ENCODE measurements at regions not wholly inside any gene's neighbourhood (a gene's known extent, or its start where the extent isn't known, plus 50 kb on each side); places are given as distances from the start of the nearest gene placed in this dataset.

DNA sequence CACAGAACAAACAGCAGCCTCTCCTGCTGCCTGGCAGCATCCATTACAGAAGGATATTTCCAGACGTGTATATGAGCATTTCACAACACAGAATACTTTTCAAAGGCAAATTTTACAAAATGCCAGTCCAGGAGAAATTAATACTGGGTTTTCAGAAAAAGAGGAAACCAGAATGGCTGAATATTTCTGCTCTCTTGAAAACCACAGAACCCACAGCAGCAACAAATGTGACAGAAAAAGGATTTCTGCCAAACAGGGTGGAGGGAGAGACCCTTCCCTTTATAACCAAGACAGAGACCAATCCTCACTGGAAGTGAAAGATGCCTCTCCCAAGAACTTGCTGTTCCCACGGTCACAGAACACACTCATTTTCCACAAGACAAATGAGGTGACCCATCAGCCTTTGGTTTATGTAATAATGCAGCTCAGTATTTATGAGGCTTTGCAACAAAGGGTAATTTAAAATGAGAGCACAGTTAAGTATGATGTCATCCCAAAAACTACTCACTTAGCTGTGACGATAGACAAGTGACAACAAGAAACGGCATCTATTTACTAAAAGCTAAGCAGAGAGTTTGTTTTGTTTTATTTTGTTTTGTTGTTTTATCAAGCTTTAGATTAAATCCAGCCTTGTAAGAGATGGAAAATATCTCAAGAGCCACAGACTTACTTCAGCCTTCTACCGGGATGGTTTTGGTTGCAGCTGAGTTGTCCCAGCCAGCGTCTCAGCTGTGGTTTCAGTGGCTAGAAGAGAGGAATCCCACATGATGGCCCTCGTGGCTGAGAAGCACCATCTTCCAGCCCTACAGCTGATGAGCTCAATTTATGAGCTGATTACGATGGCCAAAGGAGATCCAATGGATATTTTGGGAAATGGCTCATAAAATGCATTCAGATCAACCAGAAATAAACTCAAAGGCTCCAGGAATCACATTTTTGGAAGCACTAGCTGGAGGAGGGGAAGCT, 249.3 kb upstream of the AGAP1 start:
- peaks cover 11% of the 10 kb centered on the region for H3K27me3 Mint-ChIP-seq
- no peak overlapping the region for H3K4me3 Mint-ChIP-seq
- no peak overlapping the region for H3K27ac Mint-ChIP-seq
- ChIA-PET CTCF (no interaction called here), POLR2A (no interaction called here)
- H3K4me1 Mint-ChIP-seq = no peaks in the 10 kb centered on the region
- DNase-seq = no peak
- H3K9me3 Mint-ChIP-seq = no peaks in the 10 kb centered on the region
- H3K36me3 Mint-ChIP-seq (ENCODE audit: low read depth) = no peaks in the 10 kb centered on the region

DNA sequence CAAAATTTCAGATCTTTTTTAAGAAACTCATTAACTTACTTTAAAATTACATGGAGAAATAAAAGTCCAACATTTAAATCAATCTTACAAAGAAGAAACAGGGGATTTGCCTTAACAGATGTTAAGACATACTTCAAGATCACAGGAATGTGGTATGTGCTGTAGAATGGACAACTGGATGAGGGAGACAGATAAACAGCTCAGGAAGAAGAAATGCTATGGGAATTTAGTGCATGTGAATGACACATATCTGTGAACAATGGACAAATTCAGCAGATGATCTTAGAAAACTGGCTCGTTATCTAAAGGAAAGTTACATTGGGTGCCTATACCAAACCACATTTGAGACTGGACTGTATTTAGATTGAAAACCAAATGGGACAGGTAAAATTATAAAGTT, 246.8 kb upstream of the AGAP1 start:
- ChIA-PET CTCF (no interaction called here), POLR2A (no interaction called here)
- Mint-ChIP-seq H3K36me3 (ENCODE audit: low read depth) (no peaks in the 10 kb centered on the region), H3K4me3 (no peak overlapping the region), H3K4me1 (no peaks in the 10 kb centered on the region), H3K27ac (no peak overlapping the region), H3K27me3 (peaks cover 8% of the 10 kb centered on the region), H3K9me3 (no peaks in the 10 kb centered on the region)
- DNase-seq = no peak

DNA sequence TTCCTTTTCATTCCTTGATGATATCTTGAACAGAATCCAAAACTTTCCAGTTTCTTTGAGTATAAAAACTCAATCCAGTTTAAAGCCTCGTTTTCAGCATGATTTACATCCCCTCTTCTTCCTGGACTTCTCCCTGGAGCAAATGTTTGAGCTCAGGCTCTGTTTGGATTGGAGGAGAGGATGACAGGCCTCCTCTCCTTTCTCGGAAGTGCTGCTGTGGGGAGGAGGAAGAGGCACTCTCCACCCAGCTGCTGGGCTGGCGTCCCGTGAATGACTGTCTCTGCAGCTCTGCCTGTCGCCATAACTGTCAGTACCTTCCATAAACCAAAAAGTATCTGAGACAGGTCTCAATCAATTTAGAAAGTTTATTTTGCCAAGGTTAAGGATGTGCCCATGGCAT, 238.2 kb upstream of the AGAP1 start:
- DNase-seq = no peak
- POLR2A ChIA-PET = no interaction called here
- H3K27me3 Mint-ChIP-seq = peaks cover 36% of the 10 kb centered on the region
- H3K27ac Mint-ChIP-seq = no peak overlapping the region
- no peaks in the 10 kb centered on the region for H3K4me1 Mint-ChIP-seq
- CTCF ChIA-PET = interaction anchor here (1.0 kb wide), 1 partner anchor 18 kb away, joined by 3 read pairs; no protein-coding TSS in a partner anchor
- H3K4me3 Mint-ChIP-seq = no peak overlapping the region
- H3K9me3 Mint-ChIP-seq = no peaks in the 10 kb centered on the region
- H3K36me3 Mint-ChIP-seq (ENCODE audit: low read depth) = no peaks in the 10 kb centered on the region

DNA sequence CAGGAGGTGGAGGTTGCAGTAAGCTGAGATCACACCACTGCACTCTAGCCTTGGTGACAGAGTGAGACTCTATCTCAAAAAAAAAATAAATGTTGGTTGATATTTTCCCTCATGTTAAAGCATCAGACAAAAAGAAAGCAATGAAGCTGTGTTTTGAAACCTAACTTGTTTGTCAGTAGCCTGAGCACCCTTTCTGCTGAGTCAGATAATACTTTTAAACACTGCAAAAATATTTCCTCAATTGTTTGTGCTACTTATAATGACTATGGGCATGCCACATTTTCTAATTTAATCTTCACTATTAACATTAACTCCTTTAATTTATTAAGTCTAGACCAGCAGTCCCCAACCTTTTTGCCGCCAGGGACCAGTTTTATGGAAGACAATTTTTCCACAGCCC, 236.3 kb upstream of the AGAP1 start:
- CTCF ChIA-PET = no interaction called here

DNA sequence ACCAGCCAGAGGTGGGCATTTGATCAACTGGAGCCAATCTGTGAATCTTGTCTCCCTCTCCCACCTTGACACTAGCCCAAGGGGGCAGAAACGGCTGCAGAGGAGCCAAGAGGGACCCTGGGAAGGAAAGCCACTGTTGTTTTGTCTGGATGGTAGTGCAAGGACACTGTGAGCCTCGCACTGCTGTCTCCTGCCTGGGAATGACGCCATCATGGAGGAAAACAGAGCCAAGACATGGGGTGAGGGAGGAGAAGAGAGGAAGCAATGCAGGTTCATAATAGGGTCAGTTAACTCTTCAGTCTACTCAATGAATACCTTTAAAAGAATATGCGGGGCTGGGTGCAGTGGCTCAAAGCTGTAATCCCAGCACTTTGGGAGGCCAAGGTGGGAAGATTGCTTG, 231.1 kb upstream of the AGAP1 start:
- CTCF ChIA-PET = interaction anchor here (0.7 kb wide), 1 partner anchor 362 kb away, joined by 3 read pairs; no protein-coding TSS in a partner anchor
- Mint-ChIP-seq H3K9me3 (no peaks in the 10 kb centered on the region), H3K4me3 (no peak overlapping the region), H3K27me3 (peaks cover 37% of the 10 kb centered on the region), H3K27ac (no peak overlapping the region), H3K4me1 (no peaks in the 10 kb centered on the region), H3K36me3 (ENCODE audit: low read depth) (no peaks in the 10 kb centered on the region)
- no peak for DNase-seq
- POLR2A ChIA-PET = no interaction called here

More for the DNA sequence above, 236.3 kb upstream of the AGAP1 start:
- no peak overlapping the region for H3K27ac Mint-ChIP-seq
- H3K4me3 Mint-ChIP-seq = no peak overlapping the region
- H3K36me3 Mint-ChIP-seq (ENCODE audit: low read depth) = no peaks in the 10 kb centered on the region
- no peaks in the 10 kb centered on the region for H3K4me1 Mint-ChIP-seq
- H3K27me3 Mint-ChIP-seq = peaks cover 41% of the 10 kb centered on the region
- POLR2A ChIA-PET = no interaction called here
- DNase-seq = no peak
- H3K9me3 Mint-ChIP-seq = no peaks in the 10 kb centered on the region

DNA sequence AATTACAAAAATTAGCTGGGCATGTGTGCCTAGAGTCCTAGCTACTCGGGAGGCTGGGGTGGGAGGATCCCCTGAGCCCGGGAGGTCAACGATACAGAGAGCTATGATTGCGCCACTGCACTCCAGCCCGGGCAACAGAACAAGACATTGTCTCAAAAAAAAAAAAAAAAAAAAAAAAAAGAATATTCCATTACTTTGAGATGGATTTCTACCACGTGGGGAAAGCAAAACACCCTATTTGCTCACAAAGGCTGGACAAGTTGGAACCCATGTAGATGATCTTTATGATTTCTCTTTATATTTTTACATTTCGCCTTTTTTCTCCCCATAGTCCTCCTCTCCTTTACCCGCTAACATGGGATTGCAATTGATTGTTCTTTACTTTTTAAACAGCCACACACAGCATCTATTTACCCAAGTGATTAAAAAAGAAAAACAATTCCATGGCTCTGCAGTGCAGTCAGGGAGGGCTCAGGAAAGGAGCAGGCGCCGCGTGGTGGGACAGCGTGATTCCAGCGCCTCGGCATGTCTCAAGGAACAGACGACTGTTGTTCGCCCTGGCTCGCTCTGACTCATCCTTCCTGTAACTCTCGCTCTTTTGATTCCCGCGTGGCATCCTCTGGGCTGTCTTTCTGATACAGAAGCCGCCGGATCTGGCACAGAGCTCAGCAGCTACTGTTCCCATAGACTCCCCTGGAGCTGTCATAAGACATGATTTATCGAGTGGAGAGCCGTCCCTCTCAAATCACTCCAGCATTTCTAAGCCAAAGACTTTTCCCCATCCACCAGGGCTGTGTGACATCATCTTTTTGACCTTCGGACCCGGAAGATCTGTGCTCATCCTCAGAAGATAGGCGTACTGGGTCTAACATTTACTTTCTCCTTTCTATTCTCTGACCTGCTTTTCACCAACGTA, 230.4 kb upstream of the AGAP1 start:
- Mint-ChIP-seq H3K36me3 (ENCODE audit: low read depth) (no peaks in the 10 kb centered on the region), H3K27me3 (peaks cover 42% of the 10 kb centered on the region), H3K9me3 (no peaks in the 10 kb centered on the region), H3K27ac (no peak overlapping the region), H3K4me1 (no peaks in the 10 kb centered on the region), H3K4me3 (no peak overlapping the region)
- POLR2A ChIA-PET = no interaction called here
- CTCF ChIA-PET = interaction anchor here (0.7 kb wide), 1 partner anchor 363 kb away, joined by 3 read pairs; no protein-coding TSS in a partner anchor
- no peak for DNase-seq

DNA sequence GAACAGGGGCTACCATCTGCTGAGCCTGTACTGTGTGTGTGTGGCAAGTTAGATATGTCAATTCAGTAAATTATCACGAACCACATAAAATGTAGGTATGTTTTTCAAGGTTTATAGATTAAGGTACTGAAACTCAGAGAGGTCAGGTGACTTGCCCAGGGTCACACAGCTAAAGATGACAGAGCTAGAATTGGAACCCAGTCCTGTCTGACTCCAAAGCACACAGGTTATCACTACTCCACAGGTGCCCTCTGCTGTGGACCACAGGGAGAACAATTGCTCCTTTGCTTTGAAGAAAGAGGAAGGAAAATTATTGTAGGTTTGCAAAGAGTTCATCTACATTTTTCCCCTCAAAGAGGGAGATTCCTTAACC, 229.7 kb upstream of the AGAP1 start:
- Mint-ChIP-seq H3K9me3 (no peaks in the 10 kb centered on the region), H3K36me3 (ENCODE audit: low read depth) (no peaks in the 10 kb centered on the region), H3K4me1 (no peaks in the 10 kb centered on the region), H3K27ac (no peak overlapping the region), H3K4me3 (no peak overlapping the region), H3K27me3 (peaks cover 48% of the 10 kb centered on the region)
- CTCF ChIA-PET = no interaction called here
- POLR2A ChIA-PET = no interaction called here
- DNase-seq = no peak

DNA sequence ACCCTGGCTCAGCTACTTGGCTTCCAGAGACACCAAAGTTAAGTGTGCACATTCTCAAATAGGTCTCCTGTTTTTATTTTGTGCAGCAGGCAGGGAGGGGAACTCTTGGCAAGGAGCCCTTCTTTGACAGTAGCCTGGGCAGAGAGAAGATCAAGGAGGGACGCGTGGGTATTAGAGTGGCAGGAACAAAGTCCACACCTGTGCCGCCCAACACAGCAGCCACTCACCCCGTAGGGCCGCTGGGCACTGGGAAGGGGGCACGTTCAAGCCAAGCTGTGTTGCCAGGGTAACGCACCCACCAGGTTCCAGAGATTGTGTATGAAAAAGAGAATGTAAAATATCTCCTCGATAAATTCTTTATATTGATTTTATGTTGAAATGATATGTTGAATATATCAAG, 229.3 kb upstream of the AGAP1 start:
- H3K36me3 Mint-ChIP-seq (ENCODE audit: low read depth) = no peaks in the 10 kb centered on the region
- no peaks in the 10 kb centered on the region for H3K9me3 Mint-ChIP-seq
- DNase-seq = no peak
- no peaks in the 10 kb centered on the region for H3K4me1 Mint-ChIP-seq
- H3K27ac Mint-ChIP-seq = no peak overlapping the region
- ChIA-PET POLR2A (no interaction called here), CTCF (no interaction called here)
- H3K27me3 Mint-ChIP-seq = peaks cover 51% of the 10 kb centered on the region
- H3K4me3 Mint-ChIP-seq = no peak overlapping the region

DNA sequence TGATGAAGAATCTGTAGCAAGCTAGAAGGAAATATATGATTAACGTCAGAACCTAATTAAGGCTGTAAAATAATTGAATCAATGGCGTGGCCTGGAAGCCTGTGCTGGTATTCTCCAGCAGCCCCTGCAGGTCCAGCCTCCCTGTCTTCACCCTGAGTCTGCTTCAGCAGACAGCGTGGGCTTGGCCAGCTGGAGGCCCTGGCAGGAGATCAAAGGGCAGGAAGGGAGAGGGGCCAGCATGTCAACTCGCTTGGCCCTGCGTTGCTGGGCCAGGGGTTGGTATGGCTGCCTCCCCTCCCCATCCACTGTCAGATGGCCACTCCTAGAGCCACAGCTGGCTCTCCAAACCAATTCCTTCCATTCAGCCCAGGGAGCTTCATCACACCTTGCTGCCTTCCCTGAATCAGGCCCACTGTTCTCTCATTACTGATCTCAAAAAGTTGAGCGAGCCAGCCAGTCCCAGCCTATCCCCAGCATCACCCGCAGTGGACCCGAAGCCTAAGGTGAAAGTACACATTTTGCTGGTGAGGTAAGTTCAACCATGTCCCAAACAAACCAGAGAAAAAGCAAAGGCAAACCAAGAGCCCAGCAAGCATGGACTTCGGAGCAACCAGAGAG, 228.4 kb upstream of the AGAP1 start:
- POLR2A ChIA-PET = no interaction called here
- H3K4me3 Mint-ChIP-seq = no peak overlapping the region
- no peaks in the 10 kb centered on the region for H3K36me3 Mint-ChIP-seq (ENCODE audit: low read depth)
- DNase-seq = no peak
- H3K27me3 Mint-ChIP-seq = peaks cover 57% of the 10 kb centered on the region
- H3K9me3 Mint-ChIP-seq = no peaks in the 10 kb centered on the region
- H3K4me1 Mint-ChIP-seq = peaks cover 2% of the 10 kb centered on the region
- CTCF ChIA-PET = no interaction called here
- H3K27ac Mint-ChIP-seq = no peak overlapping the region

DNA sequence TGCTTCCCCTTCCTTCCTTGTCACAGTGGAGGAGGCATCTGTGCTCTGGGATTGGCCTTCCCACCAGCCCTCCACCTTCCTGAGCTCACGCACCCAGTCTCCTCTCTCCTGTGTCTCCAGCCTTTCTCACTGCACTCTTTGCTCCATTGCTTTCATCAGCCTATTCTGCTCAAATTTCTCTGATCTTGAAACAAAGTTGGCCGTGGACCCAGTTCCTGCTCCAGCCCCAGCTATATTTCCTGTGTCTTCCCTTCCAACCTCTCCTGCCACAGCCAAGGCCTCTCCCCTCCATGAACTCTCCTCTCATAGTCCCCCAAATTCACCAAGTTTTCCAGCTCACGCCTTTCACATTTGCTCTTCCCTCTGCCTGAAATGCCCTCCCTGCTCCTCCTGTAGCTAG, 226.6 kb upstream of the AGAP1 start:
- H3K27ac Mint-ChIP-seq = no peak overlapping the region
- peaks cover 63% of the 10 kb centered on the region for H3K27me3 Mint-ChIP-seq
- H3K9me3 Mint-ChIP-seq = peaks cover 3% of the 10 kb centered on the region
- H3K4me1 Mint-ChIP-seq = peaks cover 9% of the 10 kb centered on the region
- DNase-seq = no peak
- H3K4me3 Mint-ChIP-seq = no peak overlapping the region
- ChIA-PET CTCF (no interaction called here), POLR2A (no interaction called here)
- H3K36me3 Mint-ChIP-seq (ENCODE audit: low read depth) = no peaks in the 10 kb centered on the region

DNA sequence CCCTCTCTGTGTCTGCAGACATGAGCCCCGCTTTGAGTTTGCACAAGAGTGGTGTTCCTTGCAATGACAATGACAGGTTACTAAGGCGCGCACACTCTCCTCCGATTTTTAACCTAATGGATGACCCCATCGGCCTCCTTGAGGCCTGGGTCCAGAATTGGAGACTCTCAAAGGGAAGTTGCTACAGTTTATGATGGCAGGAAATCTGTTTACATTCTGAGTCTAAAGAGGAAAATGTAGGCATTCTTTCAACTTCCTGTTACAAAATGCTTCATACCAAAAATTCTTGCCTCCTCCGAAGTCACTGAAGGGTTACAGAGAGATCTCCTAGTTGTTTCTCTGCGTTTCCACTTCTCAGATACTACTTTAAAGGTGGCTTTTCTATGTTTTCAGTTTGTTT, 225.3 kb upstream of the AGAP1 start:
- no peak overlapping the region for H3K27ac Mint-ChIP-seq
- no peak for DNase-seq
- no peaks in the 10 kb centered on the region for H3K36me3 Mint-ChIP-seq (ENCODE audit: low read depth)
- peaks cover 59% of the 10 kb centered on the region for H3K27me3 Mint-ChIP-seq
- H3K9me3 Mint-ChIP-seq = peaks cover 3% of the 10 kb centered on the region
- POLR2A ChIA-PET = no interaction called here
- peaks cover 9% of the 10 kb centered on the region for H3K4me1 Mint-ChIP-seq
- CTCF ChIA-PET = no interaction called here
- H3K4me3 Mint-ChIP-seq = no peak overlapping the region

DNA sequence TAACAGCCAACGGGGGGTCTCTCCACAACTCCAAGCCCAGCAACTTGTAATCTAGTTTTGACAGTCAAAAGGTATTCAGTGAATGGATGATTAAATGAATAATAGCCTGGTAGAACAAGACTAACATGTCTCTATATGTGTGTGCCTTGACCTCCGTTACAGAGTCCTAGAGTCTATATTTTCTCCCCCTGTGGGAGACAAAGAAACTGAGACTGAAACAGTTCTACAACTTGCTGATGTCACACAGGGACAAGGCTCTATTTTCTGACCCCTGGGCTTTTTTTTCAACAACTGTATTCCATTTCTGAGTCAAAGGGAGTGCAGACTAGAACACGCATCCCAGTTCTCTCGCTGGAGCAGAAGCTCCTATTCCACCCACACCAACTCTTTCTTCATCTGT, 223.6 kb upstream of the AGAP1 start:
- POLR2A ChIA-PET = no interaction called here
- CTCF ChIA-PET = interaction anchor here (1.9 kb wide), 1 partner anchor 12 kb away, joined by 4 read pairs; no protein-coding TSS in a partner anchor

DNA sequence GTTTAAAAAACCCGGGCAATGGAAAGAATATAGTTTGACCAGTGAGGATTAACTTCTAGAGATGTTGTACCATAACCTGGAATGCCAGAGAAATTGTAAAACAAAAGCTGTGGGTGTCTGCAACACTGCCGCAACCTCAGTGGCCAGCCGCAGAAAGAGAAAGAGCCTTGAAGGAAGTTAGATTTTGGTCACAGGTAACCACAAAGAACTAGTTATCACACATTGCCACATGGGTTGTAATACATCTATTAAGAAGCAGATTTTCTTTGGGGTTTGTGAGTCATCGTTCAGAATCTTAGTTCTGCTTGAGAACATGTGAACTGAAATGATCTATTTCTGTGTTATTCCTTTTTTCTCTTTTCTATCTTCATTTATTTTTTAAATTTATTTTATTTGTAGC, 222.9 kb upstream of the AGAP1 start:
- H3K4me1 Mint-ChIP-seq = peaks cover 9% of the 10 kb centered on the region
- peak; percentile 34 for DNase-seq
- peaks cover 69% of the 10 kb centered on the region for H3K27me3 Mint-ChIP-seq
- no peak overlapping the region for H3K4me3 Mint-ChIP-seq
- H3K36me3 Mint-ChIP-seq (ENCODE audit: low read depth) = no peaks in the 10 kb centered on the region
- no peak overlapping the region for H3K27ac Mint-ChIP-seq
- peaks cover 3% of the 10 kb centered on the region for H3K9me3 Mint-ChIP-seq
- POLR2A ChIA-PET = no interaction called here
- CTCF ChIA-PET = interaction anchor here (1.9 kb wide), 1 partner anchor 11 kb away, joined by 4 read pairs; no protein-coding TSS in a partner anchor

More for the DNA sequence above, 223.6 kb upstream of the AGAP1 start:
- Mint-ChIP-seq H3K4me3 (no peak overlapping the region), H3K4me1 (peaks cover 9% of the 10 kb centered on the region), H3K9me3 (peaks cover 3% of the 10 kb centered on the region), H3K27me3 (peaks cover 68% of the 10 kb centered on the region), H3K36me3 (ENCODE audit: low read depth) (no peaks in the 10 kb centered on the region), H3K27ac (no peak overlapping the region)
- no peak for DNase-seq
